GM12872 (cell line): ENCODE measurements at regions not wholly inside any gene's neighbourhood (a gene's known extent, or its start where the extent isn't known, plus 50 kb on each side); places are given as distances from the start of the nearest gene placed in this dataset.

Source experiments
- CTCF ChIP-seq: IDR thresholded peaks from 3 replicates; pipeline ENCODE4 v1.5.1; 2011; ENCODE audit warnings: low read depth, mild to moderate bottlenecking, low read length, moderate library complexity; ENCODE audit not compliant: insufficient read depth

- TF ChIP-seq CTCF: no peak
These were observed 117.9 kb downstream of the SNX5 start for GRCh38 chr20:17850684-17851026.

- TF ChIP-seq CTCF: no peak
These were observed 118.5 kb downstream of the SNX5 start for GRCh38 chr20:17849901-17850683.

- no peak for TF ChIP-seq CTCF
These were observed 119.3 kb downstream of the SNX5 start for GRCh38 chr20:17849138-17849900.

- TF ChIP-seq CTCF: no peak
These were observed 120.1 kb downstream of the SNX5 start for GRCh38 chr20:17848249-17849048.

- TF ChIP-seq CTCF: no peak
These were observed 122.7 kb downstream of the SNX5 start for GRCh38 chr20:17845701-17846475.

- no peak for TF ChIP-seq CTCF
These were observed 123.9 kb downstream of the SNX5 start for GRCh38 chr20:17844549-17845298.
